ENCODE measurements at regions not wholly inside any gene's neighbourhood (a gene's known extent, or its start where the extent isn't known, plus 50 kb on each side); places are given as distances from the start of the nearest gene placed in this dataset.

DNA sequence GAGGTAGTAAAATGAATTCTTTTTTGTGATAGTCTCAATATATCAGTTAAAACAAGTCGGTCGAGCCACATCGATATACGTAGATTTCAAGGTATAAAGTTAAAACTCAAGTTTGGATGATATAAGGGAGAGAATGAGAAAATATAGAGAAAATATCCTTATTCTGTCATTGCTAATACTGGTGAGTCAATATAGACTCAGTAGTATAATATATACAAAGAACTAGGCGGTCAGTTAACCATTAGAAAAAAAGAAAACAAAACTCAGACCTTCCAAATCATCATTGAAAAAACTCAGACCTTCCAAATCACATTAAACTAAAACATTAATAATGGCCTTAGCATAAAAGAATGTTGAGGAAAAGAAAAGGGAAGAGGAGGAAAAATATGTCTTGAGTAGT lies 817.1 kb upstream of the IGFBP3 start:
- TF ChIP-seq, protein P1, sequence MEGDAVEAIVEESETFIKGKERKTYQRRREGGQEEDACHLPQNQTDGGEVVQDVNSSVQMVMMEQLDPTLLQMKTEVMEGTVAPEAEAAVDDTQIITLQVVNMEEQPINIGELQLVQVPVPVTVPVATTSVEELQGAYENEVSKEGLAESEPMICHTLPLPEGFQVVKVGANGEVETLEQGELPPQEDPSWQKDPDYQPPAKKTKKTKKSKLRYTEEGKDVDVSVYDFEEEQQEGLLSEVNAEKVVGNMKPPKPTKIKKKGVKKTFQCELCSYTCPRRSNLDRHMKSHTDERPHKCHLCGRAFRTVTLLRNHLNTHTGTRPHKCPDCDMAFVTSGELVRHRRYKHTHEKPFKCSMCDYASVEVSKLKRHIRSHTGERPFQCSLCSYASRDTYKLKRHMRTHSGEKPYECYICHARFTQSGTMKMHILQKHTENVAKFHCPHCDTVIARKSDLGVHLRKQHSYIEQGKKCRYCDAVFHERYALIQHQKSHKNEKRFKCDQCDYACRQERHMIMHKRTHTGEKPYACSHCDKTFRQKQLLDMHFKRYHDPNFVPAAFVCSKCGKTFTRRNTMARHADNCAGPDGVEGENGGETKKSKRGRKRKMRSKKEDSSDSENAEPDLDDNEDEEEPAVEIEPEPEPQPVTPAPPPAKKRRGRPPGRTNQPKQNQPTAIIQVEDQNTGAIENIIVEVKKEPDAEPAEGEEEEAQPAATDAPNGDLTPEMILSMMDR (IDR thresholded peaks at IDR 0.05; ENCODE audit: insufficient read depth, missing control alignments), result no peak
- FAIRE-seq (no peak), DNase-seq (ENCODE audit: insufficient read length, low spot score) (no peak)

DNA sequence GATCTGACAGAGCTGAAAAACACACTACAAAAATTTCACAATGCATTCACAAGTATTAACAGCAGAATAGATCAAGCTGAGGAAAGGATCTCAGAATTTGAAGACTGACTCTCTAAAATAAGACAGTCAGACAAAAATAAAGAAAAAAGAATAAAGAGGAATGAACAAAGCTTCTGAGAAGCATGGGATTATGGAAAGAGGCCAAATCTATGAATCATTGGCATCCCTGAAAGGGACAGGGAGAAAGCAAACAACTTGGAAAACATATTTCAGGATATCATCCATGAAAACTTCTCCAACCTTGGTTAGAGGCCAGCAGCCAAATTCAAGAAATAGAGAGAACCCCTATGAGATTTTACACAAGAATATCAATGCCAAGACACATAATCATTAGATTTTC lies 804.8 kb upstream of the IGFBP3 start:
- TF ChIP-seq, protein P1 (IDR thresholded peaks at IDR 0.05; ENCODE audit: insufficient read depth, missing control alignments), result no peak
- no peak for FAIRE-seq
- DNase-seq (ENCODE audit: insufficient read length, low spot score), result no peak

DNA sequence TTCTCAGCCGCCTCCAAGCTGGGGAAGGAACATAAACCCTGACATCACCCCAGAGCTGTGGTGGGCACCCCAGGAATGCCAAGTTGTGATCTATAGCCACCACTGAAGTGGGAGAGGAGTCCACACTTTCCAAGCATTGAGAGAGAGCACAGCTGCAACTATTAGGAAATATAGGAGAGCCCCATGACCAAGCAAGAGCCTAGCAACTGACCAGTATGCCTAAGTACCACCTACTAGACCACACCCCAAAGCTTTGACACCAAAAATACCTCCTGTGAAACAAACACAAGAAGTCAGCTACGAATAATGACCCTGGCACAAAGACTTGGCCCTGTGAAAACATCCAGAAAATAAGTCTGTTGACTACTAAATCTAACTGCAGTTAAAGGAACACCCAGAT lies 804.1 kb upstream of the IGFBP3 start:
- no peak for FAIRE-seq
- DNase-seq (ENCODE audit: insufficient read length, low spot score), result no peak
- TF ChIP-seq, protein P1 (IDR thresholded peaks at IDR 0.05; ENCODE audit: insufficient read depth, missing control alignments), result no peak

DNA sequence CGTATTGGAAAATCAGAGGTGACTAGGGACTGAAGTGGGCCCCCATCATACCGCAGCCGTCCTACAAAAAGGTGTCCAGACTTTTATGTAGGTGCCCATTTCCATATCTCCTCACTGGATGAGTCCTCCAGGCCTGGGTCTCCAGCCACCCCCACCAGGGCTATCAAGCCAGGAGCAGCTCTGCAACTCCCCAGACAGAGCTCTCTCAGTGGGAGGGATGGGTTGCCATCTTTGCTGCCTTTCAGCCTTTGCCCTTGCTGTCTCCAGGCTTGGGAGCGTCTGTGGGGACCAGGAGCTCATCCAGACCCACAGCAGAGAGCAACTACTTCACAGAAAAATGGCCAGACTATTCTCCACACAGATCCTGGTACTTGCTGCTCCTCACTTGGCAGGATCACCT lies 802.7 kb upstream of the IGFBP3 start:
- TF ChIP-seq, protein P1 (IDR thresholded peaks at IDR 0.05; ENCODE audit: insufficient read depth, missing control alignments), result no peak
- DNase-seq (ENCODE audit: insufficient read length, low spot score), result no peak

DNA sequence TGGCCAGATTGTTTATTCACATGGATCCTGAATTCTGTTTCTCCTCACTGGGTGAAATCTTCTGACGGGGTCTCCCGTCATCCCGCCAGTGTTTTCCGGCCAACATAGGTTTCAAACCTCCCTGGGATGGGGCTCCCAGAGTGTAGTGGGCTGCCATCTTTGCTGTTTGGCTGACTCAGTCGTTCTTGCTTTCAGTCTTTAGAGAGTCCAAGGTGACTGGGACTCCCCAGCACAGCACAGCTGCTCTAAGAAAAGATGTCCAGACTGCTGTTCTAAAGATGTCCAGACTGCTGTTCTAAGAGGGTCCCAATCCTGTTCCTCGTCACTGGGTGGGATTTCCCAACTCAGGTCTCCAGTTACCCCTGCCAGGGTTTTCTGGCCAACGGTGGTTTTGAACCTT lies 801.9 kb upstream of the IGFBP3 start:
- no peak for DNase-seq (ENCODE audit: insufficient read length, low spot score)
- no peak for FAIRE-seq
- TF ChIP-seq, protein P1 (IDR thresholded peaks at IDR 0.05; ENCODE audit: insufficient read depth, missing control alignments), result no peak

More for the DNA sequence above, 802.7 kb upstream of the IGFBP3 start:
- FAIRE-seq, result no peak

DNA sequence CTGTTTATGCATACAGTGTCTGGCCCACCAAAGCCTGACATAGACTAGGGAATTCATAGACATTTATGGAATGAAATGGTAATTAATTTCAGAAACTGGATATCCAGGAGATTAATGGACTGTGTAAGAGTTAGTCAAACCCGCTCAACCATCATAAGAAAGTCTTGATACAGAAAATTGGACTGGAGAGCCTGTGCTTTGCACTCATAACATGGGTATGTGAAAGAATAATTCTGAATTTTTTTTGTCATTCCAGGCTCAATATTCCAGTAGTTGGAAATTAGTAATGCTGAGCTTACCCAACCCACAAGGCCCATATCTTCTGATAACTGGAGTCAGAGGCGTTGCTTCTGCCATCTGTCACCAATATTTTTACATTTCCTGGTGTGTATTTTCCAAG lies 799.7 kb upstream of the IGFBP3 start:
- TF ChIP-seq, protein P1 (IDR thresholded peaks at IDR 0.05; ENCODE audit: insufficient read depth, missing control alignments), result no peak
- no peak for DNase-seq (ENCODE audit: insufficient read length, low spot score)
- no peak for FAIRE-seq

DNA sequence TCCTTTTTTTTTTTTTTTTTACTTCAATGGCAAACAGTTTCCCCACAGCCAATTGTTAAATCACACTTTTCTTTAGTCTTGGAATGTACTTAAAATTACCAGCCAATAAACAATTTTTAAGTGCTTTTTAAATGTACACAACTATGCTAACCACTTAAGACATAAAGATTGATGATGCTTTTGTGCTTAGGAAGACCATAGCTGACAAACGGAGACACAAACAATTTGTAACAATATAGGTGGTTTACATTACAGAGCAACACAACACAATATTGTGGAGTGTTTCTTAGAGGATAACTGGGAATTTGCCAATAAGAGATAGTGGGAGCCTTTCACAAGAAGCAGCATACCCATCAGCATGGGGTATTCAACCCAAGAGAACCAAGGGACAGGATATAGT lies 798.5 kb upstream of the IGFBP3 start:
- TF ChIP-seq, protein P1 (IDR thresholded peaks at IDR 0.05; ENCODE audit: insufficient read depth, missing control alignments), result no peak
- FAIRE-seq (no peak), DNase-seq (ENCODE audit: insufficient read length, low spot score) (no peak)
